NCI-H187 (cell line): ENCODE measurements at regions not wholly inside any gene's neighbourhood (a gene's known extent, or its start where the extent isn't known, plus 50 kb on each side); places are given as distances from the start of the nearest gene placed in this dataset.

ENCODE experiments used
- DNase-seq, 2 experiments: peaks; one replicate each; lab custom pipeline; 2025; lab: John Stamatoyannopoulos, UW

DNA sequence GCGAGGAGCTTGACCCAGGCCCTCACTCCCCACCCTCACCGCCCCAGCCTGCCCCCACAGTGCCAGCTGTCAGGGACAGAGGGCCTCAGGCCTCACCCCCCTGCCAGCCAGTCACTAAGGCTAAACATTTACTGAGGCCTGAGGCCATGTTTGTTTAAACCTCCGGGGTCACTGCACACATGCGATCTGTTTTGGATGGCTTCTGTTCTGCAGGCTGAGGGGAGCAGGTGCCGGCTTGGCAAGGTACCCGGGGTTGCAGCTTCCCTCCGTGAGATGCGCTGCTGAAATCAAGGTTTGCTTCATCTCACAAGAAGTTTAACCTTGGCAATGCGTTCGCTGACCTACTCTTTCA, 103.3 kb upstream of the BOD1 start:
- no peak for DNase-seq

DNA sequence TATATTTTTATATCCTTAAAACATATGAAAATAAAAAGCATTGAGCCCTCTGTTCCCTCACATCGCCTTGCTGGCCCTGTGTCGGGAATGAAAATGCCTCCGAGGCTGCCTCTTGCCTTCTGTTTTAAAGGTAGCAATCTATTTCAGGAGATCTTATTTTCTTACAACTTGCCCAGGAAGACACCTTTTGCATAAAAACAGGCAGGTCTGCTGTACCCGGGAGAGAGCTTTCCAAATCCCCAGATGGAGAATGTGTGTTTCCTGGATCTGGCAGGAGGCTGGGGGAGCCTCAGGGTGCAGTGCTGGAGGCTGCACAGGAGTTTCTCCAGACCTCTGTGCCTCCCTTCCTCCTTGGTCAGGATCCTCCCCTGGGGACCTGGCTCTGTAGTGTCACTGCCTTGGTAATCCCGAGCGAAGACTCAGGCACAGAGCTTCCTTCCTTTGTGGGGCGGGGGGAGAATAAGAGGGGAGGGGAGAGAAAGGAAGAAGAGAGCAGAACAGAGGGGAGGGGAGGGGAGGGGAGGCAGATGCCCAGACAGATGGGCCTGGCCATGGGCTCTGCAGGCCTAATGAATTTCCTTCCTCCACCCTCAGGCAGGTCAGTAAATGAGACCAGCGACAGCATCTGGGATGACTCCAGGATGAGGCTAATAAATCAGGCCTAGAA, 104.0 kb upstream of the BOD1 start:
- no peak for DNase-seq

DNA sequence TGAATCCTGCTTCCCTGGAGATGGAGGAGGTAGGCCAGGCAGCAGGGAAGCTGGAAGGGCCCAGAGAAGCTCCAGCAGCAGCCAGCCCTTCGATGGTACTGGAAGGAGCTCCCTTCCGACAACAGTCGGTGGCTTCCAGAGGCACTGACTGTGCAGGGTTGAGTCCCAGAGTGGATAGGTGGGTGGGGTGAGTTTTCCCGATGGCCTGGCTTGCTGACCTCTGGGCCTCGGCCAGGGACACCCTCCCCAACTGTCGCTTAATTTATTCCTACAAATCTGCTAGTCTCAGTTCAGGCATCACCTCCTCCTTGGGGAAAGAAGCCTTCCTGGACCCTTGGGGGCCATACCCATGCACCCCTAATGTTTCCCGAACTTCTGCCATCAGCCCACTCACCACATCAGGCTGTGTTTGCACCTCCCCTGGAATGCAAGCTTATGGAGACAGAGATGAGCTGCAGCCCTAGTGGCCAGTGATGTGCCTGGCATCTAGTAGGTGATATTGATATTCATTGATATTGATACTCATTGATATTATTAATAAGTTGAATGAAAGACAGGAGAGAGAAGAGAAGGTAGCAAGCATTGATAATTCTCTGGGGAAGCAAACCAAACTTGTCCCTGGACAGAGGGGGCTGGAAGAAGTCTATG, 104.6 kb upstream of the BOD1 start:
- DNase-seq, result no peak

DNA sequence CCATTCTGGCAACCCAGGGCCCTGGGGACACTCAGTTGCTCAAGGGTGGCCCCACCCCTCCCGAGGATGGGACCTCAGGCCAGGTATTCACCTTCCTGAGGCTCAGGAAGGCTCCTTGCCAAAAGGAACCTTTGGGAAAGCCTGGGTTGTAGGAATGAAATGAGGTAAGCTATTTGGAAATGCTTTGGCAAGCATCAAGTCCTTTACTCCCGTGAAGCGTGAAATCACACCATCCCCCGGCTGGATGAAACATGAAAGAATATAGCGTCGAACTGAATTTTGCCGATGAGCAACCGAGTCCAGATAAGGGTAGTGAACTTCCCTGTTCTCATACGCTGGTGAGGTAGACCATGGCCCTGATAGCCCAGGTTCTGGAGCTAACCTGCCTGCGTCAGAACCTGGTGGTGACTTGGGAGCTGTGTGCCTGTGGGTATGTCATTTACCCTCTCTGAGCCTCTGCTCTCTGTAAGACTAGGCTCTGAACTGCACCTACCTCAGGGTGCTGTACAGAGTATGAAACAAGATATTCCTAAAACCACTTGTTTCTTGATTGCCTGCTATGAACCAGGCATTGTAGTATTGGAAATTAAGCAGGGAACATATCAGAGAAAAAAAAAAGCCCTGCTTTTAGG, 105.3 kb upstream of the BOD1 start:
- DNase-seq, result no peak

DNA sequence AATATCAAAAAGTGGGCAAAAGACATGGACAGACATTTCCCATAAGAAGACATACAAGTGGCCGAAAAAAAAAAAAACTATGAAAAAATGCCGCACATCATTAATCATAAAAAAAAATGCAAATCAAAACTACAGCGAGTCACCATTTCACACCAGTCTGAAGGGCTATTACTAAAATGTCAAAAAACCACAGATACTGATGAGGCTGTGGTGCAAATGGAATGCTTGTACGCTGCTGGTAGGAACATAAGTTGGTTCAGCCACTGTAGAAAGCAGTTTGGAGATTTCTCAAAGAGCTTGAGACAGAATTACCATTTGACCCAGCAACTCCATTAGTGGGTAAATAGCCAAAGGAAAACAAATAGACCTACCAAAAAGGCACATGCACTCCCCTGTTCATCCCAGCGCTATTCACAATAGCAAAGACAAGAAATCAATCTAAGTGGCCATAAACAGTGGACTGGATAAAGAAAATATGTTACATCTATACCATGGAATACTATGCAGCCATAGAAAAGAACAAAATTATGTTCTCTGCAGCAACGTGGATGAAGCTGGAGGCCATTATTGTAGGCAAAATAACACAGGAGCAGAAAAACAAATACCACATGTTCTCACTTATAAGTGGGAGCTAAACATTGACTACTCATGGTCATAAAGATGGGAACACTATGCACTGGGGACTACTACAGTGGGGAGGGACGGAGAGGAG, 110.6 kb upstream of the BOD1 start:
- no peak for DNase-seq

DNA sequence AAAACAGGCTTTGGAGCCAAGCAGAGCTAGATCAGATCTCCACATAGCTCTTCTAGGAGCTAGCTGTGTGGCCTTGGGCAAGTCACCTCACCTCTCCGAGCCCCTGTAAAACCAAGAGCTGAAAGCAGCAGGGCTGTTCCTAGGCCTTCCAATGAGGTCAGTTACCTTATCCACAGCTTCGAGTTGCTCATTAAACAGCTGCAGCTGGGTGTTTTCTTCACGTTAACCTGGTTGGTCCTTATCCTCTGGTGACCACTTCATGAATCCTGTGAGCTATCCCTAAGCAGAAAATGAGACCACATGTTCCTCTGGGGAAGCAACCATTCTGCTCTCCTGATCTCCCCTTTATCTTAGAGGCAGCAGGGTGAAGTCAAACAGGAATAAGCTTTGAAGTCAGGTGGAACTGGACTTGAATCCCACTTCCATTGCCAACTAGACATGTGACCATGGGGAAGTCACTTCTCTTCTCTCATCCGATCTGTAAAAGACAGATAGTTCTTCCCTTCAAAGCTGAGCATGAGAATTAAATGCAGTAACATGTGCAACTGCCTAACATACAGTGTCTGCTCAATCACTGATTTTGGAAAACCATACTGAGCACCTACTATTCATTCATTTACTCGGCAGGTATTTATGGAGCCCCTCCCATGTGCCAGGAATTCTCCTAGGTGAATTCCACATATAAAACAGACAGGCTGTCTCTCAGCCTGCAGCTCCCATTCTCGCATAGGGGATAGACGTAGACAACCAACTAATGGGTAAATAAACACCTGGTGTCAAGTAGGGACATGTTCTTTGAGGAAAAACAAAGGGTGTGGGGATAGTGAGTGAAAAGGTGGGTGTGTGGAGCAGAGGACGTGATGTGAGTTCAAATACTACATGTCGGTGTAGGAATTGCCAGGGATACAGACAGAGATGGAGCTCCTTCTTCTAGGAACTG, 111.7 kb upstream of the BOD1 start:
- no peak for DNase-seq

DNA sequence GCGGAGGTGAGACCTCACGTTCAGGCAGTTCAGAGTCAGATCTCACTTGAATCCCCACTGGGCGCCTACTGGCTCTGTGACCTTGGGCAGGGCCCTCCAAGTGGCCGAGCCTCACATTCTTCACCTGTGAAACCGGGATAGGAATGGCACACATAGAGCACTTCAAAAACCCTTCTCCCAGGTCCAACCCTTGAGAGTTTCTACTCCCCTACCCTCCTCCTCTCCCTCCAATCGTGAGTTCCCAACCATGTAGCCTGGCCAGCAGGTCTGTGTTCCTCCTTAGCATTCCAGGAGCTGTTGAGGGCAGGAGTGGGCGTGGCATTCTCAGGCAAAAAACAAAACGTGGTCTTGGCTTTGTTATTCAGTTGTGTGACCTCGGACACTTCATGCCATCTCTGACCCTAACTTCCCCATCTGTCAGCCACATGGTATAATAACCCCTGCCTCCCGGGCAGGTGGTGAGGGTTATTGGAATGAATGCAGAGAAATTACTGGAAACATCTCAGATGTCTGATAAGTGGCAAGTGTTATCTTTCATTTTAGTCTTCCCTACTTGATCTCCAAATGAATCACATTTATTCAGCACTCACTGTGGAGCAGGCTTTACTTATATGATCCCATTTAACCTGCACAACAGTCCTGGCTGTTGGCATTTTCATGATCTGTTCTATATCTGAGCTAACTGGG, 112.8 kb upstream of the BOD1 start:
- DNase-seq, result no peak

DNA sequence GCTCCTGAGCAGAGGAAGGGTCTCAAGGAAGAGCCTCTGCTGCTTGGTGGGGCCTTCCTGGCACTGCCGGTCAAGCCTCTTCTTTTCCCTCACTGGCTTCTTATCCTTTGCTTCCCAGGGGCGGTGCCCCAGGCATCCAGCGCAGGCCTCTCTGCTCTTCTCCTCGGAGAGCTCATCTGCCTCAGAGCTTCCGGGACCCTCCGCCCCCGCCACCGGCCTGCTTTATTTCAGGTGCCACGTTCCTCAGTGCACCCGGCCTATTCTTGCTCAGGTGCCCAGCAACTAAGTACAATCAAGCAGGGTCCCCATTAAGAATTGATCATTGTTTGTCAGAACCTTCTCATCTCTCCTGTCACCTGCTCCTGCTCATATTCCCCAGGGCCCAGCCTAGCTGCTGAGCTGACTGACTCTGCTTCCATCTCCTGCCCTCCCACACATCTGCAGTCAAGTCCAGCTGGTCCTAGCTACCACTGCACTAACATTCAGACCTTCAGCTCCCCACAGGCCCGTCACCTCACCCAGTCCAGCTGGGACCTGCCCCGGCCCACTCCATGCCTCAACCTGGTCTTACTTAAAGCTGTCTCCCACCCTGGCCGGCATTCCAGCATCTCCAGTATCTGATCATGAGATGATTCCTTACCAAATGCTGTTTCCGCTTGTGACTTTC, 114.3 kb upstream of the BOD1 start:
- no peak for DNase-seq

DNA sequence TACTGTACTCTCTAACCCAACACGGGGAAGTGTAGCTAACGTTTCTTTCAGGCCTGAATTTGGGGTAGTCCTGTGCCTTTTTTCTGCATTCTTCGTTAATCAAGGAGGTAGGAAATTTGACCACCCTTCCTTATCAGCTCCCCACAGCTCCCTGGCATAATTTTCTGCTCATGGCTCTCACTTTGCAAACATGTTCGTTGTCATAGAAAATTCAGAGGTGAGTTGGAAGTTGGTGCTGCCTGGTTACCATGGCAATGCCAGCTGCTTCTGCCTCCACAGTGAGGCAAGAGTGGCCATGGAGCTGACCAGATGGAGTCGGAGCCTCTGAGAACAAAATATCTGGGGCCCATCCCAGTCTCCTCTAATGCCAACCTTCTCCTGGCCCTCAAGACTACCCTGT, 116.6 kb upstream of the BOD1 start:
- DNase-seq, result no peak

DNA sequence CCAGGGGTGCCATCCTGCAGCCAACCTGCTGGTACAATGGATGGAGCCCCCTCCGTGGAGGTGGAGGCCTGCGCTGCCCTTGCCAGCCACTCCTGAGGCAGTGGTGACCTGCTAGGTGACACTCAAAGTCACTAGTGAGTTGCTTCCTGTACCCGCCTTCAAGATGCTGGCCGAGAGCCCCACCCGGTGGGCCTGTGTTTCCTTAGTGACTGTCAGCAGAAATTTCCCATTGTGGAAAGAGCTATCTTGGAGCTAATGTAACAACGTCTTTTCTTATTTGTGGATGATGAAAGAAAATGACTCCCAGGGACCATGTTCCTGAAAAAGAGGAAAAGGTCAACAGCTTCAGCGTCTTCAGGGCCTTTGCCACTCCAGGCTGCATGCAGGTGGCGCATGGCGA, 117.0 kb upstream of the BOD1 start:
- no peak for DNase-seq

DNA sequence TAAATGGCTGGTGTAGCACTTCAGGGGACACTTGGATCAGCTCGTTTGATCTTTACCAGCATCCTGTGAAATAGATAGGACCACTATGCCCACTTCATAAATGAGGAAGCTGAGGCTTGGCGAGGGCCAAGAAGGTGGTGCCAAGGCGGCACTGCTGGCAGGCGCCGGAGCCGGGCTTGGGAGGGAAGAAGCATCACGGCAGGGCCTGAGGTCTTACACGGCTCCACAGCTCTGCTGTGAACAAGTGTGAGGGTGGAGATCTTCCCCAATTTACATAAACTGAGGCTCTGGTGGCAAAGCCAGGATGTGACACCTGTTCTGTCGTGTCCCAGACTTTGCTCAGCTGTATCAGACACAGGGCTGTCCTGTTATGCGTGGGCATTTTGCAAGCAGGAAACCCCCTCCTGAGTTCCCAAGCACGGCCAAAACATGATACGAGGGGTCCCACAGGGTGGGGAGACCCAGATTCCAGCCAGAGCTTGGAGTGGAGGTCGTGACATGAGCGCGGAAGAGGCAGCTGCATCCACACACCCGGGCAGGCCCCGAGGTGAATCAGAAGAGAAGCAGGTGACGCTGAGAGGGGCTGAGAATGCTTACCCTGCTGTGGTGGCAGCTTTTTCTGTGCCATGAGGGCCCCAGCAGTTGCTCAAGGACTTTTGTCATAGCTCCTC, 117.5 kb upstream of the BOD1 start:
- no peak for DNase-seq

DNA sequence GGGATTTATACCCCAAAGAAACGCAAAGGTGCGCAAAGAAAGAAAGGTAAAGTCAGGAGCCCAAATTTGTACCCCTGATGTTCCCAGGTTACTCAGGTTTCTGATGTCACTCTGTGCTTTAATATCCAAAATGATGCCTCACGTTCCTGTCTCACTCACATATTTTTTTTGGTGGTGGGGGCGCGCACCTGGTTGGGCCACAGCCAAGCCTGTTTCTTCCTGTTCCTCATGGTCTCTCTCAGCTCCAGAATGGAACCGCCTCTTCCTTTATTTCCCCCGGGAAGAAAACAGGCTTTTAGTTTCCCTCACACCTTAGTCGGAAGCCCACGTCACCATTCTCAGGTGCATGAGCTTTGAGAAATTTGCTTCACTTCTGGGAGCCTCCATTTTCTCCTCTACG, 118.3 kb upstream of the BOD1 start:
- DNase-seq, result no peak

DNA sequence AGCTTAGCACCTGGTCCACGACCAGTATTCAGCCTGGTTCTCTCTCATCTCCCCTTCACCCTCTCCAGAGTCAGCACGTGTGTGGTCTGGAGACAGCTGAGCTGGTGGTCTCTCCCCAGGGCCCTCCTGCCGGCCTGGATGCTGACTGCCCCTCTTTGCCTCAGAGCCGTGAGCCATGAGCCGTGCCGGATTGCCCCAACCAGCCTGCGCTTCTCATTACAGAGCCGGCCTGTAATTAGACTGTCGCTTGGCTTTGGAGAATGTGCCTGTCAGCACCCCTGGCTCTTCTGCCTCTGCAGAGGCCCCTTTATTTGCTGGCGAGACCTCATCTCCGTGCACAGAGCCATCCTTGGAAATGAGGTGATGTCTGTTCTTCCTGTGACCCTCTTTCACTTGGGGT, 118.7 kb upstream of the BOD1 start:
- DNase-seq, result no peak

DNA sequence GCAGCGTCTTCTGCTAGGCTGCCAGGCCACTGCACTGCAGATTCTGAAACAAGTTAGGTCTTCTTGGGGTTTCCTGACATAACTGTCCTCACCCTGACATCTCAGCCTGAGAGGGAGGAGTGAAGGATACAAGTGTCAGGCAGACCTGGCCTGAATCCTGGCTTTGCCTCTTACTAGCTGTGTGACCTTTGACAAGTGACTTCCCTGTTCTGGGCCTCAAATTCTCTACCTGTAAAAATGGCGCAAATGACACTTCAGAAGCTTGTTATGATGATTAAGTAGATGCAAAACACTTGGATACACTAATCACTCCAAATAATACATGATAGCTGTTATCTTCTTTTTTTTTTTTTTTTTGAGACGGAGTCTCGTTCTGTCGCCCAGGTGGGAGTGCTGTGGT, 119.2 kb upstream of the BOD1 start:
- DNase-seq, result no peak

DNA sequence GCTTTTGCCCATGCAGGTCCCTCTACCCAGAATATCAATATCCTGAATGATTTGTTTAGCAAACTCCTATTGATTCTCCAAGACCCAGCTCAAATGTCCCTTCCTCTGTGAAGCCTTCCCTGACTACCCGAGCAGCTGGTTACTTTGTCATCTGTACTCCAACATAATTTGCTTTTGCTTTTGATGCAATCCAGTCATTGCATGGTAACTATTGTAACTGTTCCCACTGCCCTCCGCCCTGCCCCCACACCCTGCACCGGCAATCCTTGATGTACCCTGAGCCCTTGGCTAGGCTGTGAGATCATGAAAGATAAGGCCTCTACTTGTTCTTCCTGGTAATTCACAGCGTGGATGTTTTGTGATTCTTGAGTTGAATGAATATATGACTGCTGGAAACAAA, 119.9 kb upstream of the BOD1 start:
- no peak for DNase-seq

DNA sequence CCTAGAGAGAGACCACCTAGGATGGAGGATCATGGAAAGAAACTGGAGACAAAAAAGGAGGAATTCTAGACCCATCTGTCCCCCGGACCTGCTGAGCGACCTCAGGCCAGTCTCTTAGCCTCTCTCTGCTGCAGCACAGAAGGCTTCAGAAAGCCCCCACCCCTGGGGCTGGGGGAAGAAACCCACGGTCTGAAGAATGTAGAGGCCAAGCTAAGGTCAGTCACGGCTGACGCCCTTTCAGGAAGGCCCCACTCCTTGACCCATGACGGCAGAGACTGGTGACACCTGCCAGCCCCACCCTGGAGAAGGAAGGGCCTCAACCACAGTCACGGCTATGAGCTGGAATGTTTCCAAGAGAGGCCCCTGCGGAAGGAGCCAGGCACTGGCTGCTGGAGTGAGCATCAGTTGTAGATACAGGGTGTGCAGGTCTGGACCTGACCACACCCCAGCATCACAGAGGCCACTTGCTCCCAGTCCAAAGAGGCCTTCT, 120.5 kb upstream of the BOD1 start:
- DNase-seq, result peak in 1 of 2 experiments; percentile 37

DNA sequence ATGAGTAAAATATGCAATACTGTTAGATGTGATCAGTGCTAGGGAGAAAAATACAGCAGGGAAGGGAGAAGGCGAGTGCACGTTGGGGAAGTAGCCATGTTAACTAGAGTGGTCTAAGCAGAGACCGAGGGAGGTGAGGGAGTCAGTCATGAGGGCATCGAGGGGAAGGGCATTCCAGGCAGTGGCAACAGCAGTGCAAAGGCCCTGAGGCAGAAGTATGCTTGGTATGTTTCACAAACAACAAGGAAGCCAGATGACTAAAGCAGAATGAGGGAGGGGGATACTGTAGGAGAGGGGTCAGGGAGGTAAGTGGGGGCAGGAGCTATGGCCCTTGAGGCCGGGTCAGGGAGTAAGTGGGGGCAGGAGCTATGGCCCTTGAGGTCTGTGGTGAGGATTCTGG, 123.3 kb upstream of the BOD1 start:
- no peak for DNase-seq

DNA sequence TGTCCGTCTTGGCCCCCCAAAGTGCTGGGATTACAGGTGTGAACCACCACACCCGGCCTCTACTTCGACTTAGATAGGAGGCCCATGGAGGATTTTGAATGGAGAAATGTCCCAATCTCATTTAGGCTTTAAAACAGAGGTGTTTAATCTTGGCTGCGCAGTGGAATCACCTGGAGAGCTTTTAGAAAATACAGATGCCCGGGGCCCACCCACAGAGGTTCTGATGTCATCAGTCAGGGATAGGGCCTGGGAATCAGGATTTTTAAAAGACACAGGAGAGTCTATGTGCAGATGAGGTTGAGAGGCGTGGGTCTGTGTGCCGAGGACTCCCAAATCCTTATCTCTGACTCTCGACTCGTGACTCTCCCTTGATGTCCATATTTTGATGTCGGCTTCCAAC, 124.0 kb upstream of the BOD1 start:
- DNase-seq, result no peak

DNA sequence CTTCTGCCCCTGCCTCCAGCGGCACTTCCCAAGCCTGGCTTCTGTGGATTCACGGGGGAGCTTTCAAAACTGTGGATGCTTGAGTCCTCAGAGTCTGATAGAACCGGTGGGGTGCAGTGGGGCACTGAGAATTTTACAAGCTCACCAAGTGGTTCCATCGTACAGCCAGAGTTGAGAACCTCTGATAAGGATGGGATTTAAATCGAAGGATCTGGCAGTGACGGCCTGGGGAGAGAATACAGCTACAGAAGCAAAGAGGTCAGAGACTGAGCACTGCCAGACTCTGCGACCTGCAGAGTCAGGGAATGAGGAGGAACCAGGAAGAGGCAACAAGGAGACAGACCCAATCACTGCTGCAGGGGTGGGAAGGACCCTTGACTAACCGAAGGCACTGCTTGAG, 124.6 kb upstream of the BOD1 start:
- DNase-seq, result no peak
